ENCODE measurements at regions not wholly inside any gene's neighbourhood (a gene's known extent, or its start where the extent isn't known, plus 50 kb on each side); places are given as distances from the start of the nearest gene placed in this dataset.

- TF ChIP-seq ZFX (IDR thresholded peaks at IDR 0.05) (no peak), CTCF (conservative IDR thresholded peaks at IDR 0.05) (no peak)
These were observed 69.5 kb upstream of the GLS start for GRCh38 chr2:190810981-190811587.
